ENCODE measurements at regions not wholly inside any gene's neighbourhood (a gene's known extent, or its start where the extent isn't known, plus 50 kb on each side); places are given as distances from the start of the nearest gene placed in this dataset.

- no peak for DNase-seq
These were observed 602.9 kb upstream of the PFKP start for GRCh38 chr10:2464483-2464882.

- no peak for DNase-seq
These were observed 604.0 kb upstream of the PFKP start for GRCh38 chr10:2463316-2463715.

GRCh38 chr10:2462581-2462980 is 604.8 kb upstream of the PFKP start:
- no peak for DNase-seq

GRCh38 chr10:2460812-2461211 is 606.5 kb upstream of the PFKP start:
- DNase-seq = no peak

GRCh38 chr10:2459713-2460112 is 607.6 kb upstream of the PFKP start:
- no peak for DNase-seq

- no peak for DNase-seq
These were observed 610.5 kb upstream of the PFKP start for GRCh38 chr10:2456834-2457233.

GRCh38 chr10:2445370-2445769 is 622.0 kb upstream of the PFKP start:
- no peak for DNase-seq

GRCh38 chr10:2439983-2440382 is 627.4 kb upstream of the PFKP start:
- DNase-seq = no peak

- no peak for DNase-seq
These were observed 628.3 kb upstream of the PFKP start for GRCh38 chr10:2439000-2439399.

GRCh38 chr10:2438248-2438939 is 629.0 kb upstream of the PFKP start:
- DNase-seq = no peak

- DNase-seq = no peak
These were observed 630.4 kb upstream of the PFKP start for GRCh38 chr10:2436933-2437332.

- DNase-seq = no peak
These were observed 635.4 kb upstream of the PFKP start for GRCh38 chr10:2431961-2432360.

GRCh38 chr10:2427412-2427811 is 639.9 kb upstream of the PFKP start:
- no peak for DNase-seq

- no peak for DNase-seq
These were observed 642.0 kb upstream of the PFKP start for GRCh38 chr10:2425320-2425719.

- no peak for DNase-seq
These were observed 652.8 kb upstream of the PFKP start for GRCh38 chr10:2414562-2414961.

GRCh38 chr10:2414039-2414438 is 653.3 kb upstream of the PFKP start:
- DNase-seq = no peak

GRCh38 chr10:2410049-2410448 is 657.3 kb upstream of the PFKP start:
- DNase-seq = no peak

- DNase-seq = no peak
These were observed 664.1 kb upstream of the ADARB2 start for GRCh38 chr10:2401459-2401858.

GRCh38 chr10:2399482-2399881 is 662.2 kb upstream of the ADARB2 start:
- no peak for DNase-seq

- no peak for DNase-seq
These were observed 655.0 kb upstream of the ADARB2 start for GRCh38 chr10:2392145-2392812.

- DNase-seq = no peak
These were observed 650.3 kb upstream of the ADARB2 start for GRCh38 chr10:2387672-2388071.

GRCh38 chr10:2387261-2387660 is 649.9 kb upstream of the ADARB2 start:
- no peak for DNase-seq

GRCh38 chr10:2380218-2380617 is 642.9 kb upstream of the ADARB2 start:
- no peak for DNase-seq

All from anterior cingulate cortex (tissue), 58 donors.